Esophagus muscularis mucosa (tissue), 4 donors: ENCODE measurements at regions not wholly inside any gene's neighbourhood (a gene's known extent, or its start where the extent isn't known, plus 50 kb on each side); places are given as distances from the start of the nearest gene placed in this dataset.

Experiments used
- DNase-seq: peaks from one replicate; pipeline ENCODE4 v3.0.0-alpha.2; 2017; ENCODE audit errors: extremely low spot score
- H3K27ac ChIP-seq, 4 donors: fragments of 200-600 bp; sonication (generic); replicated peaks in 1 of 4; 1 replicate in 3 of 4; 2 replicates in 1 of 4; pipeline ENCODE4 v1.5.1; 2016 to 2019; ENCODE audit warnings: mild to moderate bottlenecking in 1 of 4
- H3K27me3 ChIP-seq, 4 donors: fragments of 200-600 bp; sonication (generic); one replicate each; pipeline versions ENCODE4 v1.5.1 to v1.6.0; 2016 to 2019
- H3K36me3 ChIP-seq, 4 donors: fragments of 200-600 bp; sonication (generic); one replicate each; pipeline ENCODE4 v1.5.1; 2016 to 2019
- H3K4me1 ChIP-seq, 4 donors: fragments of 200-600 bp; sonication (generic); one replicate each; pipeline ENCODE4 v1.5.1; 2016 to 2019
- H3K4me3 ChIP-seq, 4 donors: fragments of 200-600 bp; sonication (generic); 1 replicate in 2 of 4; 2 replicates in 2 of 4; pipeline ENCODE4 v1.5.1; 2016 to 2019; ENCODE audit warnings: mild to moderate bottlenecking in 4 of 4, moderate library complexity in 1 of 4
- H3K9me3 ChIP-seq, 4 donors: fragments of 200-600 bp; sonication (generic); 1 replicate in 3 of 4; 2 replicates in 1 of 4; pipeline ENCODE4 v1.5.1; 2016 to 2019
- EP300 ChIP-seq: sonication (generic); formaldehyde crosslinking; IDR thresholded peaks from one replicate; pipeline ENCODE4 v1.6.1; 2017; ENCODE audit warnings: antibody characterized with exemption
- POLR2A ChIP-seq: fragments of 450-650 bp; IDR thresholded peaks from one replicate; pipeline ENCODE4 v1.6.1; 2017; ENCODE audit warnings: antibody characterized with exemption, moderate library complexity, mild to moderate bottlenecking, low read depth
- POLR2AphosphoS5 ChIP-seq, 2 donors: sonication (generic); formaldehyde crosslinking; IDR thresholded peaks; one replicate each; pipeline ENCODE4 v1.6.1; 2017; ENCODE audit warnings: antibody characterized with exemption in 2 of 2
- WGBS: methylation state at CpG from one replicate; pipeline ENCODE4 v1.1.5; 2018; 5-methylcytosine and 5-hydroxymethylcytosine counted together
- intact Hi-C: fragments of 100-400 bp; cut with DNase I; formaldehyde crosslinking; loops from one replicate; pipeline ENCODE4 v1.15.1; 2023
- TF ChIP-seq, protein P1 (sequence below), 3 experiments: fragments of 200-600 bp in 2 of 3; fragments of 450-650 bp in 1 of 3; sonication (generic) in 2 of 3; IDR thresholded peaks; one replicate each; pipeline ENCODE4 v1.5.1; 2017 to 2019; ENCODE audit warnings: antibody characterized with exemption in 3 of 3, mild to moderate bottlenecking in 2 of 3, moderate library complexity in 1 of 3

- no peak overlapping the region for H3K4me3 ChIP-seq
- H3K36me3 ChIP-seq: no peaks in the 10 kb centered on the region
- DNase-seq: no peak
- no peaks in the 10 kb centered on the region for H3K27me3 ChIP-seq
- no peaks in the 10 kb centered on the region for H3K4me1 ChIP-seq
- intact Hi-C loops: no loop called here
- H3K27ac ChIP-seq: no peak overlapping the region
- no peaks in the 10 kb centered on the region for H3K9me3 ChIP-seq
- TF ChIP-seq POLR2AphosphoS5 (IDR thresholded peaks at IDR 0.05) (no peak), EP300 (no peak), POLR2A (no peak)
- TF ChIP-seq, protein P1, sequence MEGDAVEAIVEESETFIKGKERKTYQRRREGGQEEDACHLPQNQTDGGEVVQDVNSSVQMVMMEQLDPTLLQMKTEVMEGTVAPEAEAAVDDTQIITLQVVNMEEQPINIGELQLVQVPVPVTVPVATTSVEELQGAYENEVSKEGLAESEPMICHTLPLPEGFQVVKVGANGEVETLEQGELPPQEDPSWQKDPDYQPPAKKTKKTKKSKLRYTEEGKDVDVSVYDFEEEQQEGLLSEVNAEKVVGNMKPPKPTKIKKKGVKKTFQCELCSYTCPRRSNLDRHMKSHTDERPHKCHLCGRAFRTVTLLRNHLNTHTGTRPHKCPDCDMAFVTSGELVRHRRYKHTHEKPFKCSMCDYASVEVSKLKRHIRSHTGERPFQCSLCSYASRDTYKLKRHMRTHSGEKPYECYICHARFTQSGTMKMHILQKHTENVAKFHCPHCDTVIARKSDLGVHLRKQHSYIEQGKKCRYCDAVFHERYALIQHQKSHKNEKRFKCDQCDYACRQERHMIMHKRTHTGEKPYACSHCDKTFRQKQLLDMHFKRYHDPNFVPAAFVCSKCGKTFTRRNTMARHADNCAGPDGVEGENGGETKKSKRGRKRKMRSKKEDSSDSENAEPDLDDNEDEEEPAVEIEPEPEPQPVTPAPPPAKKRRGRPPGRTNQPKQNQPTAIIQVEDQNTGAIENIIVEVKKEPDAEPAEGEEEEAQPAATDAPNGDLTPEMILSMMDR (IDR thresholded peaks at IDR 0.05): no peak
- 61% methylated on average over 8 of the region's 8 CpGs for WGBS
Observed at GRCh38 chr3:35383719-35384555, 255.4 kb upstream of the ARPP21 start.

DNA sequence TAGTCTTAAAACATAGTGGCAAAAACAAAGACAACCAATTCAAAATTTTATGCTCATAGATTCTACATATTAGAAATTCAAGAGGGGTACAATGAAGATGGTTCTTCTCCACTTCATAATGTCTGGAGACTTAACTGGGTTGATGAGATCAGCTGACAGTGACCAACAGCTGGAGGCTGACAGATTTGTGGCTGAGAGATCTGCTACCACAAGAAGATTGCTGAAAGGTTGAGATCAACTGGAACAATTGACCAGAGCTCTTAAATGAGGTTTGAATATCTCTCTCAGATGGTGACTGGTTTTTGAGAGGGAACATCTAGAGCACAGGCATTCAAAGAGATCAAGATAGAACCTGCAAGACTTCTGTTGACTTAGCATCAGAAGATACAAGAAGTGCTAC is 254.1 kb upstream of the ARPP21 start:
- no peak overlapping the region for H3K27ac ChIP-seq
- no peaks in the 10 kb centered on the region for H3K4me1 ChIP-seq
- TF ChIP-seq POLR2A: no peak
- TF ChIP-seq, protein P1 (IDR thresholded peaks at IDR 0.05): no peak
- no peak for TF ChIP-seq POLR2AphosphoS5 (IDR thresholded peaks at IDR 0.05)
- TF ChIP-seq EP300: no peak
- H3K27me3 ChIP-seq: no peaks in the 10 kb centered on the region
- H3K9me3 ChIP-seq: no peaks in the 10 kb centered on the region
- no peak overlapping the region for H3K4me3 ChIP-seq
- DNase-seq: no peak
- H3K36me3 ChIP-seq: no peaks in the 10 kb centered on the region
- intact Hi-C loops: no loop called here

- Histone ChIP-seq H3K27me3 (no peaks in the 10 kb centered on the region), H3K4me3 (no peak overlapping the region), H3K4me1 (no peaks in the 10 kb centered on the region), H3K36me3 (no peaks in the 10 kb centered on the region), H3K27ac (no peak overlapping the region), H3K9me3 (peaks cover 0 to 5% (median 2%) of the 10 kb centered on the region in 4 donors)
- no peak for DNase-seq
- WGBS: 41% methylated on average over 2 of the region's 2 CpGs
- TF ChIP-seq POLR2AphosphoS5 (IDR thresholded peaks at IDR 0.05) (no peak), POLR2A (no peak), EP300 (no peak)
- TF ChIP-seq, protein P1 (IDR thresholded peaks at IDR 0.05): no peak
- intact Hi-C loops: no loop called here
Observed at GRCh38 chr3:35389907-35390306, 249.4 kb upstream of the ARPP21 start.

GRCh38 chr3:35392187-35392586 is 247.1 kb upstream of the ARPP21 start:
- Histone ChIP-seq H3K27ac (no peak overlapping the region), H3K27me3 (no peaks in the 10 kb centered on the region), H3K4me3 (no peak overlapping the region), H3K9me3 (peaks cover 0 to 5% (median 2%) of the 10 kb centered on the region in 4 donors), H3K4me1 (no peaks in the 10 kb centered on the region), H3K36me3 (no peaks in the 10 kb centered on the region)
- intact Hi-C loops: no loop called here
- WGBS: 72% methylated on average over 4 of the region's 4 CpGs
- no peak for DNase-seq
- TF ChIP-seq POLR2AphosphoS5 (IDR thresholded peaks at IDR 0.05) (no peak), EP300 (no peak), POLR2A (no peak)
- TF ChIP-seq, protein P1 (IDR thresholded peaks at IDR 0.05): no peak
